Endothelial cell of hepatic sinusoid (primary cell): ENCODE measurements at regions not wholly inside any gene's neighbourhood (a gene's known extent, or its start where the extent isn't known, plus 50 kb on each side); places are given as distances from the start of the nearest gene placed in this dataset.
"Not testable (repeated sequence)": the region's sequence is repeated elsewhere in the genome, so short reads cannot be mapped to it uniquely, and the experiment has no call there.

Experiments
- in situ Hi-C: cut with HindIII; loops from 2 replicates; pipeline ENCODE4 v1.10.0; 2017; ENCODE audit warnings: low sequenced_read_pairs

DNA sequence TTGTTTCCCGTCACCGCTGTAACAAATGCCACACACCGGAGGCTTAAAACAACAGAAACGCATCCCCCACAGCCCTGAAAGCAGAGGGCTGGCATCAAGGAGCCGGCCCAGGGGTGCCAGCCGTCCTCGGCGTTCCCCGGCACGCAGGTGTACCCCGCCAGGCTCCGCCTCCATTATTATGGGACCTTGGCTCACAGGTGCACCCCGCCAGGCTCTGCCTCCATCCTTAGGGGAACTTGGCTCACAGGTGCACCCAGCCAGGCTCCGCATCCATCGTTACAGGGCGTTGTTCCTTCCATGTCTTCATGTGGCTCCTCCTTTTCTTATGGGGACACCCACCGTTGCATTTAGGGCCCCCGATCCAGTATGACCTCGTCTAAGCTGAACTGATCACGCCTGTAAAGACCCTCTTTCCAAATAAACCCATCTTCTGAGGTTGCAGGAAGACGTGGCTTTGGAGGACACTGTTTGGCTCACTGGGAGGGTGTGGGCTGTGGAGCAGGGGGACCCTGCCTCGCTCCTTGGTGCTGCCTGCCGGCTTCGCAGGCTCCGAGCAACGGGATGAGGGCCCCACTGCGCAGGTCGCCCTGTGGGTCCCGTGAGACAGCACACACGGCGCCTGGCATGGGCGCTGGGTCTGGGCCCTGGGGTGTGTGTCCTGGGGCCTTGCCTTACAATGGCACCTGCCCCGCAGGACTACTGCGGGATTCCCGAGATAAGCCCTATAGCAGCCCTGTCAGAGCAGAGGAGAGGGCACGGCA lies 154.9 kb upstream of the ZNF469 start:
- in situ Hi-C loops, result not testable (repeated sequence)

DNA sequence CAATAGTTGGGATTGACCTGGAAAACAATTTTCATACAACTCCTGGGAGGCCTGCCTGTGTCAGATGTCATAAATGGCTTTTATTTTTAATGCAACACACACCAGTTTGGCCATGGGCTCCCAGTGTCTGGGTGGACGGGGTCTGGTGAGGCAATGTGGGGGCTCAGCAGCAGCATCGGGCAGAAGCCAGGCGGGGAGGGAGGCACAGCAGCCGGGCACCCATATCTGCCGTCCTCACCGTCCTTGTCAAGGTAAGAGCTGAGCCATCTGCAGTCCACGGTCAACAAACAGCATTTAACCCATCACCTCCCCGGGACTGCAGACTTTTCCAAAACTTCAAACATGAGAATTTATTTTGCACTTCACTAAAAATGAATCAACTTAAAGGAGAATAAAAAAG lies 154.0 kb upstream of the ZNF469 start:
- in situ Hi-C loops, result not testable (repeated sequence)

DNA sequence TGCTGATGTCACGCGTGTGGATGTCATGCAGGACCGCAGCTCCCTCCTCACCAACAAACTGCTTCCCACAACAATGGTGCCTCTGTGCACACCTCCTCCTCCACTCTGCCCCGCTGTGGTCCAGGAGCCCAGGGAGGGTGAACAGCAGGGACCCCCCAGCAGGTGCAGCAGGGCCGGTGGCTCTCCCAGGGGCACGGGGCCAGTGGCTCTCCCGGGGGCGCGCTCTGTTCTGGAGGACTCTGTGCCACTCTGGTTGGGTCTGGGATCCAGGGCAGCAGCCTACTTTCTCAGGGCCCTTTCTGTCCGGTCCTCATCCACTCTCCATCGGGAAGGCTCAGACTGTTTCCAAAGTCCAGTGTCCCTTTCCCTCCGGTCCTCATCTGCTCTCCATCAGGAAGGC lies 153.0 kb upstream of the ZNF469 start:
- in situ Hi-C loops, result not testable (repeated sequence)

DNA sequence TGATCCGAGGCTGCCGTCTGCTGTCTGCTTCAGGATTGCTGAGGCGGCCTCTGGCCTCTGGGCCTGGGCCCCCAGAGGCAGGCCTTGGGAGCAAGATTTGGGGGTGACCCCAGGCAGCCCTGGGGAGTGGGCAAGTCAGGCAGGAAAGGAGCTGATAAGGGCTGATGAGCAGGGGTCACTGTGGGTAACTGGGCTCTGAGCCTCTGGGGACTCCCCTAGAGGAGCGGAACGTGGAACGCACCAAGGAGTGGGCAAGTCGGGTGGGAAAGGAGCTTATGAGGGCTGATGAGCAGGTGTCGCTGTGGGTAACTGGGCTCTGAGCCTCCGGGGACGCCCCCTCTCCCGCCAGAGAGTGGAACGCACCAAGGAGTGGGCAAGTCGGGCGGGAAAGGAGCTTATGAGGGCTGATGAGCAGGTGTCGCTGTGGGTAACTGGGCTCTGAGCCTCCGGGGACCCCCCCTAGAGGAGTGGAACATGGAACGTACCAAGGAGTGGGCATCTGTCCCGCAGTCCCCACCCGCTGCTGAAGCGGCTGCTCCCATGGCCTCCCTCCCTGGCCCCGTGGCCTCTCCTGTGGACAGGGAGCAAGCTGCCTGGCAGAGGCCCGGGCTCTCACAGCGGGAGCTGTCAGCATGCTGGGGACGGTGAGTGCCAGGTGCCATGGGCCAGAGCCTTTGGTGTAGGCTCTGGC lies 152.3 kb upstream of the ZNF469 start:
- in situ Hi-C loops, result not testable (repeated sequence)

DNA sequence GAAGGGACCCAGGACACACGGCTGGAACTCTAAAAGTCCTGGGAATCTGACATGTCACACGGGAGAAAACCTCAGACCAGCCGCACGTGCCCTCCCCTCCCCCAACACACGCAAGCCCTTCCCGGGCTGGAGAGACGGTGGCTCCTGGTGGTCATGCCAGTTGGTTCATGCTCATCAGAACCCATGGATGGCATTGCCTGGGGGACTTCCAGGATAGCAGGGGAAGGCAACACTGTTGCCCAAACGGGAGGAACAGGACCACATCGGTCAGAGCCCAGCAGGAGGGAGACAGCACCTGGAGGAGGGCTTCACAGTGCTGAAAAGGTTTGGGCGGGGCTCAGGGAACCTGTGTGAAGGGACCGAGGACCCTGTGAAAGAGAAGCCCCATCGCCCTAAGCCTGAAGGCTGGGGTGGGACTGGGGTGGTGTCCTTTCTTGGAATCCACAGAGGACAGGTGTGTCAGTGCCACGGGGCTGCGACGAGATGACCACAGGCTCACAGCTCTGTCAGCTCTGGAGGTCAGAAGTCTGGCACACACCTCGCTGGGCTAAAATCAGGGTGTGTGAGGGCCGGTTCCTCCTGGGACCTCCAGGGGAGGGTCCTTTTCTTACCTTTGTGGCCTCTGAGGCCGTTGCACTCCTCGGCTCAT lies 151.7 kb upstream of the ZNF469 start:
- in situ Hi-C loops, result not testable (repeated sequence)

DNA sequence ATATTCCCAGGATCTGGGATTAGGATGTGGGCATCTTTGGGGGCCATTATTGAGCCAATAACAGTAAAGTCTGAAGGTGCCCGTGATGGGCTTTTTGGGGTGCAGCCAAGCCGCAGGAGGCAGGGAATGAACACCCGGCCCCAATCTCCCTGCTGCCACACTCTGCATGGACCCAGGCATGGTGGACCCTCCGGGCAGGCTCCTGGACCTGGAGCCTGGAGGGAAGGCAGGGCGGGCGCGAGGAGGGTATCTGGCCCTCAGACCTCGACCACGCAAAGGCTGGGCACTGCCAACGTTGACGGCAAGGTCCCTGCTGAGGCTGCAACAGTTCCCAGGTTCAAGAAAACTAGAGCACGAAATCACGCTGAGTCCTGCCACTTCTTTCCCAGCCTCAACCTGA lies 150.9 kb upstream of the ZNF469 start:
- in situ Hi-C loops, result not testable (repeated sequence)

DNA sequence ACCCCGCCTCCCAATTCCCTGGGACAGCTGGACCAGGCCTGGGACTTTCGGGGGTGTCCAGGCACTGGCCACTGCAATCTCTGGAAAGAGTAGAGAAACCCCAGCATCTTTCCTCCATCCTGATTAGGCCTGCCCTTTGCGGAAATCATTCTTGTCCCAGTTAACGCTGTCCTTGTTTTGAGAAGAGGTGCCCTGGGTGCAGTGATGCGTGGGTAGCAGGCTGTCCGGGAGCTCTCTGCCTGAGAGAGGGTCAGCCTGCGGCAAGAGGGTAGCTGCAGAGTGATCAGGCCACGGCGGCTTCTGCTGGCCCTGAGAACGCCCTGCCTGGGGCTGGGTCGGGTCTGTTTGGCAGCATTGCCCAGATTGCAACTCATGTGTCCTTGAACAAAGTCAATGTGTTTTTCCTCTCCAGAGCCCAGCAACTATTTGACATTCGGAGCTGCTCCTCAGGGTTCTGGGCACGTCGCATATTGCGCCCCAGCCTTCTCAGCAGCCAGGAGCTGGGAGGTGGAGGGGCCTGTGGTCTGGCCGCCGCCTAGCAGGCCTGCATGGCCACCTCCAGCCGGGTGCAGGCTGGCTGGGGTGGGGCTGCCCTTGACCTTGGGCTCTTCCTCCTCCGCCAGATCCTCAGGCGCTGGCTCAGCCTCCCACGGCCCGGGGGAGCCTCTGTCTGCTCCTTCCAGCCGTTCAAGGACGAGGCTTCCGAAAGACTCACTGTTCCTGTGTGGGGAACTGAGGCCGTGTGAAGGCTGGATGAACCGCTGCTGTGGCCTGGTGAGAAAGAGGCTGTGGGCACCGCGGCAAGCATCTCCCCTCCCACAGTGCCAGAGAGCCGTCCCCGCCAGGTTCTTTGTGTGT lies 150.1 kb upstream of the ZNF469 start:
- in situ Hi-C loops, result not testable (repeated sequence)

DNA sequence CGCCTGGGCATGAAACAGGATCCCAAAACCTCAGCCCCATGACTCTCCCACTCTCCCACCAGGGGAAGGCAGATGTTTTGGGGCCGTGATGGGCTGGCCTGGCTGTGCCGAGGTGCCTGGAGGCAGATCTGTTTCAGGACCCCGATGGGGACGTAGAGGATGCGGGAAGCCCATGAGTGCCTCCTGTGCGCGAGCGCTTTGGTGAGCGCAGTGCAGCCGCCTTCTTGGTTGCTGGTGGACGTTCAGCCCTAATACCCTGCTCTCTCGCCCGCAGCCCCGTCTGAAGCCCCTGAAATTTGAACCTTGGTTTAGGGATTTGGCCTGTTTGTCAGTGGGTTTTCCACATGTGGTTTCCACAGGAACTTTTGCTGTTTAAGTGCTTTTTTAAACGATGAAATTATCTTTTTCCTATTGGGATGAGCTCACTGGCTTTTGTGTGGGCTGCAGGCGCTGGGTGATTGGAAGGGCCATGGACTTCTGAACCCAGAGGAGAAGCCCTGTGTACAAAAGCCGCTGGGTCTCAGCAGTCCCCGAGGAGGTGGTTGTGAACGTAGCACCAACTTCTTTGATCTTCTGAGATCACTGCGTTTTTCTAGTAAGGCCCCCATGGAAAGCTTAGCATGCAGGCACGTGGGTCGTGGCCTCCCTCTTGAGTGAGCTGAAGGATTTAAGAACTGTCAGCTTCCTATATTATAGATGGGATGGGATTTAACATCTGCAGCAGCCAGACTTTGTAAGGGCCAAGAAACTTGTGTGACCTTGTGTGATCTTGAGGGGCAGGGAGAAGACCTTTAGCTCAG lies 148.9 kb upstream of the ZNF469 start:
- in situ Hi-C loops, result not testable (repeated sequence)

DNA sequence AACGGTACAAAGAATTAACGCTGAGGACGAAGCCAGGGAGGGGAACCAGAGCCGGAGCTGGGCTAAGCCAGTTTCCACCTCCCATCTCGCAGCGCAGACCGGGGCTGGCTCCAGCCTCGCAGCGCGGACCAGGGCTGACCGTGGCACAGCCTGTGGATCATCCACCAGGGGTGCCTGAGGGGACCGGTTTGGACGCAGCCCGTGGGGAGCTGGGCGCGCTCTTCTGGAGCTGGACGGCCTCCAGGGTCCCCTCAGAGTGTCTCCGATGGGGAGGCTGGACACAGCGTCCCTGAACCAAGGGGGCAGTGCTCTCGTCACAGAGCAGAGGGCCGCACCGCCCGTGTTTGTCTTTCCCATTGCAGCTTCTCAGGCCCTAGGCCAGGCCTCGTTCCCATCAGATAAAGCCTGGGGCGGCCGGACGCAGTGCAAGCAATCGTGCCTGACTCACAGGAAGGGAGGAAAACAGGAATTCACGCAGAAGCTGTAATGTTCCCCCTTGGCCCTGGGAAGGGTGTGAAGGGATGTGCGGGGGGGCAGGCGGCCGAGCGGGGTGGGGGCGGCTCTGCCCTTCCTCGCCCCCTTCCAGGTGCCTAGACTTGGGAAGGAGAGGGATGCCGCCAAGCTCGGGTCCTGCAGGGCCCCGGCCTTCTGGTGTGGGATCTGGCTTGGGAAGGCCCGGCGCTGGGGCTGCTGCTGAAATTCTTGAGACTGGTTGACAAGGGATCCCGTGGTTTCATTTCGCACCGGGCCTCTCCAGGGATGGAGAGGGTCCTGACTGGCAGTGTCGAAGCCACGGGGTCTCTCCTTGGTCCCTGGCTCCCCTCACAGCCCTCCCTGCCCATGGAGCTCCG lies 148.1 kb upstream of the ZNF469 start:
- in situ Hi-C loops, result not testable (repeated sequence)

DNA sequence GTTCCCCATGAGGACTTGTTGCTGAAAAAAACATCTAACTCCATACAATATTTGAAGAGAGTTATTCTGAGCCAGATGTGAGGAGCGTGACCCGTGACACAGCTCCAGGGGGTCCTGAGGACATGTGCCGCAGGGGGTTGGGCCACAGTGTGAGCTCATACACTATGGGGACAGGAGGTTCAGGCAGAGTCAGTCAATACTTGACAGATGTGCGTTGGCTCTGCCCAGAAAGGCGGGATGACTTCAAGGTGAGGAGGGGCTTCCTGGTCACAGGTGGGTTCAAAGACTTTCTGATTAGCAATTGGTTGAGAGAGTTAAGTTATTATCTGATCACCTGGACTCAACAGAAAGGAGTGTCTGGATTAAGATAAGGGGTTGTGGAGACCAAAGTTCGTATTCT lies 147.1 kb upstream of the ZNF469 start:
- in situ Hi-C loops, result not testable (repeated sequence)

DNA sequence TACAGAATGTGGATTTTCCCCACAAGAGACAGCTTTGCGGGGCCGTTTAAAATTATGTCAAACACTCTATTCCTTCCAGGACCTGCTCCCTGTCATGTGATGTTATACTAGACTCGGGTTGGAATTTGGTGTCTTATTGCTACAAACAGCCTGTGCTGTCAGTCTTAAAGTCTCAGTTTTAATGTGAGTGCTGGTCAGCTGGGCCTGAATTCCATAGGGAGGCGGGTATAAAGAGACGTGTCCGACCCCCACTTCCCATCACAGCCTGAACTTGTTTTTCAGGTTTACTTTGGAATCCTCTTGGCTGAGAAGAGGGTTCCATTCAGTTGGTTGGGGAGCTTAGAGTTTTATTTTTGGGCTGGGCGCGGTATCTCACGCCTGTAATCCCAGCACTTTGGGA lies 146.5 kb upstream of the ZNF469 start:
- in situ Hi-C loops, result not testable (repeated sequence)

DNA sequence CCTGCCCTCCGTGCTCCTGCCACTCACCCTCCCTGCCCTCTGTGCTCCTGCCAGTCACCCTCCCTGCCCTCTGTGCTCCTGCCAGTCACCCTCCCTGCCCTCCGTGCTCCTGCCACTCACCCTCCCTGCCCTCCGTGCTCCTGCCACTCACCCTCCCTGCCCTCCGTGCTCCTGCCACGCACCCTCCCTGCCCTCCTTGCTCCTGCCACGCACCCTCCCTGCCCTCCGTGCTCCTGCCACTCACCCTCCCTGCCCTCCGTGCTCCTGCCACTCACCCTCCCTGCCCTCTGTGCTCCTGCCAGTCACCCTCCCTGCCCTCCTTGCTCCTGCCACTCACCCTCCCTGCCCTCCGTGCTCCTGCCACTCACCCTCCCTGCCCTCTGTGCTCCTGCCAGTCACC lies 145.4 kb upstream of the ZNF469 start:
- in situ Hi-C loops, result not testable (repeated sequence)

DNA sequence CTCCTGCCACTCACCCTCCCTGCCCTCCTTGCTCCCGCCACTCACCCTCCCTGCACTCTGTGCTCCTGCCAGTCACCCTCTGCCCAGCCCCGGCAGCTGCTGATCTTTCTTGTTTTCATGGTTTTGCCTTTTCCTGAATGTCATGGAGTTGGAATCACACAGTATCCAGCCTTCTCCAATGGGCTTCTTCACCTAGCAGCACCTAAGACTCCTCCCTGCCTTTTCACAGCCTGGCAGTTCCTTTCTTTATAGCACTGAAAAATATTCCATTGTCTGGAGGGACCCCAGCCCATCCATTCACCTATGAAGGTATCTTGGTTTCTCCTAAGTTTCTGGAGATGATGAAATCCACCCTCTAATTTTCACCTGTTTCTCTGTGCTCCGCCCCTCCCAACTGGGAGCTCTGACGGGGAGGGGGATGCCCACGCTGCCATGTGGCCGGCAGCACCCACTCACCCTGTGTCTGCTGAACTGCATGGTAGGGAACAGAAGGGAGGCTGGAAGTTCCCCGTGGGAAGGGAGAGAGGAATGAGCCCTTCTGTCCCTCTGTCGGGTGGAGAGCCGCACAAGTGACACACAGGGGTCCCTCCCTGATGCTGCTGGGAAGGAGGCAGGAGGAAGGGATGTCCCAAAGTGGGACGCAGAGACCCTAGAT lies 144.9 kb upstream of the ZNF469 start:
- in situ Hi-C loops, result not testable (repeated sequence)

DNA sequence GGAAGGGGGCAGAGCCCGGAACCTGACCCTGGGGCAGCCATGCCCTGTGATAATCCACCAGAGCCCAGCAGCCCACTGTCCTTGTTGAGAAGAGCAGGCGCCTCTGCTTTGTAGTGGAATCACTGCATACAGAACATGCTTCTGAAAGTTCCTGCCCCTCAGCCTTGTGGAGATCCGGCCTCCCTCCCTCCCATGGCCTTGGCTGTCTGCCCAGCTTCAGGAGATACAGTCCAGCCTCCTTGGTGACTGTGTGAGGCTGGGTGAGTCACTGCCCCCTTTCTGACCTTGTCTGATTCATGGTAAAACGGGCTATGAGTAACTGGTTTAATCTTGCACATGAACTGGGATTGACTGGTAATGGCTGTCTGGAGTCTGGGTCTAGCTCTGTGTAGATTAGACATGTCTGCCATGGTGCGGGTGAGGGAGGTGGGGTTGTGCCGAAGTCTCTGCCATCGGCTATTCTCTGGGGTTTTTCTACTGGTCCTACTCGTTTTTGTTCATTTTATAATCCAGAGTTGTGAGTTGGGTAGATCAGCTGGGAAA lies 144.0 kb upstream of the ZNF469 start:
- in situ Hi-C loops, result not testable (repeated sequence)

DNA sequence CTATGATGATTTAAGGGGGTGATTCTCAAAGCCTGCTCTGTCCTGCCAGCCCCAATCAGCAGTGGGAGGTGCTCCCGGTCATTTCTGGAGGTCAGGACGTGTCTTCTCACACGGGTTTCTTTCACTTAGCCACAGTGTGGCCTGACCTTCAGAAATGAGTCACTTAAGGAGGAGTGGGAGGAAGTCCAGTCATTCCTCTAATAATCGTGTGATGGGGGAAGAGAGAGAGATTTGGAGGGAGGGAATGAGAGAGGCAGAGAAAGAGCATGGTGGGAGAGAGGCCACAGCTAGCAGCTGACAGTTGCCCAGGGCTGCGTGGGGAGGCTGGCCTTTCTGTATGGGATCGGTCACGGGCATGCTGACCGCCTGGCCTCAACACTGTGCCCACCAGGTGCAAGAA lies 142.6 kb upstream of the ZNF469 start:
- in situ Hi-C loops, result not testable (repeated sequence)

DNA sequence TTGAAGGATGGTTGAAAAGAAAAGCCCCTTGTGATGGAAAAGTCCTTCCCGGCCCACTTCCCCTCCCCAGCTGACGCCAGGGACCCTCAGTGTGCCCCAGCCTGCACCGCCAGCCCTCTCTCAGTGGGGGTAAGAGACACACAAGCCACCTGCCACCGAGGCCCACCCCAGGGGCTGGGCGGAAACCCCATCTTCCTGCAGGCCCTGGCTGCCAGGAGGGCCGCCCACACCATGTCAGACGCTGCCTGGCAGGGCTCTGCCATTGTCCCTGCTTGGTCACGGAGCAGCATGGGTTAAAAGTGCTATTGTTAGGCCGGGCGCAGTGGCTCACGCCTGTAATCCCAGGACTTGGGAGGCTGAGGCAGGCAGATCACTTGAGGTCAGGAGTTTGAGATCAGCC lies 142.0 kb upstream of the ZNF469 start:
- in situ Hi-C loops, result not testable (repeated sequence)

DNA sequence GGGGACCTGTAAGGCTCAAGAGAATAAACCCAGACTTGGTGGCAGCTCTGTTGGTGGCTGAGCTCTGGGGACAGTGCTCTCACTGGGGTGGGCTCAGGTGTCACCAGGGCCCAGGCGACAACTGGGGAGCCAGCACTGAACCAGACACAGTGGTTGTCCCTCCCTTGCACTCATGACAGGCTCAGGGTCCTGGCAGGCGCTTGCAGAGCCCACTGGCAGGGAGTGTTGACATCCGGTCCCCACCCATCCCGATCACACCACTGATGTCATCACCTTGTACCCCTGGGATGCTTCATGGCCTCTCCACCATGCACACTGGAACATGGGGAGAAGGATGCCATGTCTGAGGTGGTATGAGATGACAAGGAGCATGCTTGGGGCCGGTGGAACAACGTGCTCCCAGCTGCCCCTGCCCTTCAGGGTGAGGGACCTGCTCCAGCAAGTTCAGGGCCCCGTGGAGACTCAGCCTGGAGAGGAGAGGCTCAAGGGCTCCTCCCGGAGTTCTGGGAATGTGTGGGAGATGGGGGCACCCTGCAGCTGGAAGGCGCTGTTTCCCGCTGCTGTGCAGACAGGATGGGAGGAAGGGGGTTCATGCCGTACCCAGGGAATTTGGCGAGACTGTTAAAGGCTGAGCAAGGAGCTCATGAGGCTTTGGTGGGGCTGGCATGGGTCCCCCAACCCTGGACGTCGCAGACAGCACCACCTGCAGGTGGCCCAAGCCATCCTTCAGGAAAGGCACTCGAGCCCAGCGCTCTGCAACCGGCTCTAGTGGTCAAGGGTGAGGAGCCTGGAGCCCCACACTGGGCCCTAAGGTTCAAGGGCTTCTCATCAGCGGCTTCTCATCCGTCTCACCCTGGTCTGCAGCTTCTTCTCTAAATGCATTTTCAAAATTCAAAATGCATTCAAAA lies 141.1 kb upstream of the ZNF469 start:
- in situ Hi-C loops, result not testable (repeated sequence)
